Hepatocyte (in vitro differentiated cells): ENCODE measurements at regions not wholly inside any gene's neighbourhood (a gene's known extent, or its start where the extent isn't known, plus 50 kb on each side); places are given as distances from the start of the nearest gene placed in this dataset.

Experiments
- EZH2 ChIP-seq: fragments of 200-600 bp; sonication (generic); IDR thresholded peaks from 2 replicates; pipeline ENCODE4 v1.6.1; 2016; ENCODE audit warnings: antibody characterized with exemption, mild to moderate bottlenecking, borderline replicate concordance
- TF ChIP-seq, protein P1 (sequence below): fragments of 200-600 bp; sonication (generic); IDR thresholded peaks from 2 replicates; pipeline ENCODE4 v1.5.1; 2016; ENCODE audit warnings: antibody characterized with exemption, mild to moderate bottlenecking; ENCODE audit not compliant: poor library complexity

DNA sequence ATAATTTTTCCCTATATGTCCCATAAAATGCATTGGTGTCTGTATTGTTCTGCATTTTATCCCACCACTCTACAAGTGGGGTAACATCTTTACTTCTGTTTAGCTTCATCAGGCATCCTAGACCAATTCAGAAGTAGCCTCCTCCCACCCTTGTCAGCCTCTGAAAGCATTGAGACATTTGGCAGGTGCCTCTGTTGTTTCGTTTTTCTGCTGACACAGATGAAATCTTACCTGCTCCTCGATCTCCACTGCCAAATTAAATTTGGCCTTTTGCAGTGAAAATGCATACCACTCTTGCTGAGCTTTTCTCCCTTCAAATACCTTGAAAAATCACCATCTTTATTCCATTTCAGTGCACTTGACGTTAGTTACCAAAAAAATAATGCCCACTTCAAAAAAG lies 83.5 kb upstream of the STARD13 start:
- no peak for TF ChIP-seq EZH2
- TF ChIP-seq, protein P1, sequence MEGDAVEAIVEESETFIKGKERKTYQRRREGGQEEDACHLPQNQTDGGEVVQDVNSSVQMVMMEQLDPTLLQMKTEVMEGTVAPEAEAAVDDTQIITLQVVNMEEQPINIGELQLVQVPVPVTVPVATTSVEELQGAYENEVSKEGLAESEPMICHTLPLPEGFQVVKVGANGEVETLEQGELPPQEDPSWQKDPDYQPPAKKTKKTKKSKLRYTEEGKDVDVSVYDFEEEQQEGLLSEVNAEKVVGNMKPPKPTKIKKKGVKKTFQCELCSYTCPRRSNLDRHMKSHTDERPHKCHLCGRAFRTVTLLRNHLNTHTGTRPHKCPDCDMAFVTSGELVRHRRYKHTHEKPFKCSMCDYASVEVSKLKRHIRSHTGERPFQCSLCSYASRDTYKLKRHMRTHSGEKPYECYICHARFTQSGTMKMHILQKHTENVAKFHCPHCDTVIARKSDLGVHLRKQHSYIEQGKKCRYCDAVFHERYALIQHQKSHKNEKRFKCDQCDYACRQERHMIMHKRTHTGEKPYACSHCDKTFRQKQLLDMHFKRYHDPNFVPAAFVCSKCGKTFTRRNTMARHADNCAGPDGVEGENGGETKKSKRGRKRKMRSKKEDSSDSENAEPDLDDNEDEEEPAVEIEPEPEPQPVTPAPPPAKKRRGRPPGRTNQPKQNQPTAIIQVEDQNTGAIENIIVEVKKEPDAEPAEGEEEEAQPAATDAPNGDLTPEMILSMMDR: no peak
